Mucosa of rectum (tissue), 2 donors: ENCODE measurements at regions not wholly inside any gene's neighbourhood (a gene's known extent, or its start where the extent isn't known, plus 50 kb on each side); places are given as distances from the start of the nearest gene placed in this dataset.

Experiments used
- H3K27ac ChIP-seq, 2 donors: one replicate each; pipeline ENCODE4 v1.7.0; 2013; ENCODE audit warnings: inconsistent platforms in 2 of 2, low read depth in 2 of 2, low read length in 2 of 2
- H3K27me3 ChIP-seq, 2 donors: one replicate each; pipeline ENCODE4 v1.7.0; 2013; ENCODE audit warnings: low read length in 2 of 2; ENCODE audit not compliant: control insufficient read depth in 2 of 2, insufficient read depth in 2 of 2
- H3K36me3 ChIP-seq, 2 donors: one replicate each; pipeline ENCODE4 v1.7.0; 2013; ENCODE audit warnings: low read length in 2 of 2; ENCODE audit not compliant: control insufficient read depth in 2 of 2, insufficient read depth in 2 of 2
- H3K4me1 ChIP-seq, 2 donors: one replicate each; pipeline ENCODE4 v1.7.0; 2013; ENCODE audit warnings: low read length in 2 of 2, mild to moderate bottlenecking in 1 of 2; ENCODE audit not compliant: control insufficient read depth in 2 of 2, insufficient read depth in 2 of 2
- H3K4me3 ChIP-seq, 2 donors: one replicate each; pipeline ENCODE4 v1.7.0; 2013; ENCODE audit warnings: low read length in 2 of 2
- H3K9ac ChIP-seq, 2 donors: one replicate each; pipeline ENCODE4 v1.7.0; 2013; ENCODE audit warnings: low read length in 2 of 2, low read depth in 1 of 2, mild to moderate bottlenecking in 1 of 2
- H3K9me3 ChIP-seq, 2 donors: one replicate each; pipeline ENCODE4 v1.7.0; 2013; ENCODE audit warnings: low read length in 2 of 2; ENCODE audit not compliant: control insufficient read depth in 2 of 2
- donor health status: healthy.
- donor health status: Normal muscosa, but diverticular disease.

GRCh38 chr17:77443748-77444260 is 303.0 kb downstream of the SEC14L1 start:
- H3K27me3 ChIP-seq: no peaks in the 10 kb centered on the region
- peak overlapping the region; percentile 75 to 94 for H3K27ac ChIP-seq
- H3K9me3 ChIP-seq: no peaks in the 10 kb centered on the region
- H3K9ac ChIP-seq: no peak overlapping the region
- H3K4me1 ChIP-seq: peaks cover 51 to 55% of the 10 kb centered on the region in 2 donors
- H3K4me3 ChIP-seq: no peak overlapping the region
- H3K36me3 ChIP-seq: no peaks in the 10 kb centered on the region

DNA sequence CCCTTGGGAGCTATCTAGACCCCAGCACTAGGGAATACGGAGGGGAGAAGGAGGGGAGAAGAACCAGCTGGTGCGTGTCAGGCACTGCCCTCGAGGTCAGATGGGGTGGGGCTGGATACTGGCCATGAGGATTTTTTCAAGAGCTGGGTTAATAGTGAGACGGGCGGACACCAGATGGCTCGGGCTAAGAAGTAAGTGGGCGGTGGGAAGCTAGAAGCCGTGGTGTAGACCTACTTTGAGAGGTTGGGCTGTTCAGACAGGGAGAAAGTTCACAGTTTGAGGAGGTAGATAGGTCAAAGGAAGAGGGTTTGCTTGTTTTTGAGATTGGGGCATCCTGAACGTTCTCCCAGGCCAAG is 303.8 kb downstream of the SEC14L1 start:
- H3K27me3 ChIP-seq: no peaks in the 10 kb centered on the region
- no peaks in the 10 kb centered on the region for H3K36me3 ChIP-seq
- H3K27ac ChIP-seq: peak overlapping the region; percentile 75 to 94
- no peaks in the 10 kb centered on the region for H3K9me3 ChIP-seq
- peak overlapping the region in 1 of 2 donors; percentile 41 for H3K9ac ChIP-seq
- peak overlapping the region in 1 of 2 donors; percentile 64 for H3K4me3 ChIP-seq
- peaks cover 49 to 56% of the 10 kb centered on the region in 2 donors for H3K4me1 ChIP-seq

DNA sequence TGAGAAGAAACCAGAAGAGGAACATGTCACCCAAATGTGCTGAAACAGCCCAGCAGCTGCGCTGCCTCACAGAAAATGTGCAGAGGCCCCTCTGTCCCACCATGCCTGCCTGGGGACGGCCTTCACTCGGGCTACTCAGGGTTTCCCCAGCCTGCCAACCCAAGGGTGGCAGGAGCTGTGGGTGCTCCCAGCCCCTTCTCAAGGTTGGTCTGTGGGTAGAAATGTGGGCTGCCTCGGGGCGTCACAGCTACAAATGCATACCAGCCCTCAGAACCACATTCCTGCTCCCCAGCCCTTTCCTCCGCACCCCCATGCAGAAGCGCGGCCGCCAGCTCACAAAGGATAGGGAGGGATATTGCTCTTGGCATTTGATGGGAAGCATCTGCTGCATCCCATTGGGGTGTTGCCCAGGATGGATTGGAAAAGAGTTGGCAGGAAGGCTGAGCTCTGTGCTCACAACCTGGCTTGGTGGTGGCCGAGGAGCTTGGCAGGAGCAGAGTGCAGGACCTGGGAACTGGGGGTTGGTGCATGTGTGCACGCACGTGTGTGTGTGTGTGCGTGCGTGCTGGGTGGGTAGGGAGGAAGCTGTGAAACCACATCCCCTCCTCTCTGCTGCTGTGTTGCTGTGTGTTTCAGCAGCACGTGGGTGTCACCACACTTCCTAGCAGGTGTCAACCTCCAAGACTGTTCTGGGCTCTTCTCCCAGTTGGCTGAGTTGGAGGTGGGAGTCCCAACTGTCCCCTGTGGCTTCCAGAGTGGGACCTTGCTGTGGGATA is 304.4 kb downstream of the SEC14L1 start:
- Histone ChIP-seq H3K9me3 (no peaks in the 10 kb centered on the region), H3K4me1 (peaks cover 55 to 59% of the 10 kb centered on the region in 2 donors), H3K27me3 (no peaks in the 10 kb centered on the region), H3K27ac (peak overlapping the region; percentile 75 to 94), H3K36me3 (no peaks in the 10 kb centered on the region), H3K9ac (peak overlapping the region; percentile 41 to 48), H3K4me3 (peak overlapping the region; percentile 44 to 64)

DNA sequence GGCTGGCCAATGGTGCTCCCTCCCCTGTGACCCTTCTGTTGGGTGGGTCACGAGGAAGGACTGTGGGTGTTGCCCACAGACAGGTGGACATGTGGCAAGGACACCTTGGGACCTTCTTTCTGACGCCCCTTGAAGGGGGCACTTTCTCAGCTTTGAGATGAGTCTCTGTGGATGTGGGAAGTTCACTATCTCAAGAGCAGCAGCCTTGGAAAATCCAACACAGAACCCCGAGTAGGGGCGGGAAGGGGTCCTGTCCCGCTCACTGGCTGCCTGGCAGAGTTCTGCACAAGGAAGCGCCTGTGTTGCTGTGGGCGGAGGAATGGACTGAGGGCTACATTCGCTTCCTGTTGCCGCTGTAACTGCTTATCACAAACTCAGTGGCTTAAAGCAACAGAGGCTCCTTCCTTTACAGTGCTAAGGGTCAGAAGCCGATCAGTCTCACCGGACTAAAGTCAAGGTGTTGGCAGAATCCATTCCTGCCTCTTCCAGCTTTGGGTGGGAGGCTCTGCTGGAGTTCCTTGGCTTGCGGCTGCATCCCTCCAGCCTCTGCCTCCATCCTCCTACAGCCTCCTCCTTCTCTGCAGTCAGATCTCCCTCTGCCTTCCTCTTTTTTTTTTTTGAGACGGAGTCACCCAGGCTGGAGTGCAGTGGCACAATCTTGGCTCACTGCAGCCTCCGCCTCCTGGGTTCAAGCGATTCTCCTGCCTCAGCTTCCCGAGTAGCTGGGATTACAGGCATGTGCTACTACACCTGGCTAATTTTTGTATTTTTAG is 305.2 kb downstream of the SEC14L1 start:
- Histone ChIP-seq H3K27ac (peak overlapping the region; percentile 75 to 94), H3K9ac (peak overlapping the region; percentile 48 to 56), H3K36me3 (no peaks in the 10 kb centered on the region), H3K4me1 (peaks cover 55 to 59% of the 10 kb centered on the region in 2 donors), H3K9me3 (no peaks in the 10 kb centered on the region), H3K4me3 (peak overlapping the region; percentile 44 to 64), H3K27me3 (no peaks in the 10 kb centered on the region)

DNA sequence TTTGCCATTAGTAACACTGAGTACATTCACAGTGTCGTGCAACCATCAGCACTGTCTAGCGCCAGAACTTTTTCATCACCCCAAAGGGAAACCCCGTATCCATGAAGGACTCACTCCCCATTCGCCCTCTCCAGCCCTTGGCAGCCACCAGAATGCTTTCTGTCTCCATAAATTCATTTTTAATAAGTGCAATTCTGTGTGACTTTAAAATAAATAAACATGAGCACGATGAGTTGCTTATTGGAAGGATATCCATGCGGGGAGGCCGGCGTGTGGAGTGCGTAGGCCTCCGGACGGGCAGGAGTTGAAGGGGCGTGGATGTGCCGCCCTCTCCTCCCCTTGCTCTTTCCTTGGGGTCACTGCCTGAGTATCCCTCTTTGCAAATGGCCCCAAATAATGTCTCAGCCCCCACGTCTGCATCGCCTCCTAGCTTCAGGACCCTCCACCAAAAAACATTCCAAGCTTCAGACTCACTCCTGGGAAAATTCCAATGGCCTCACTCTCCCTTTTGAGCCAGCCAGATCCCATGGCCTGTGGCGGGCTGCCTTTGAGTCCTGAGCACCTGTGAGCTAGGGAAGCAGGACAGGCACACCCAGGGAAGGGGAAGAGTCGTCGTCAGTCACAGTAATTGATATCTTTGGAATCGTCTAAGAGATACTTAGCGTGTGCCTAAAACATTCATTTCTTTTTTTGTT is 306.3 kb downstream of the SEC14L1 start:
- no peak overlapping the region for H3K4me3 ChIP-seq
- H3K9me3 ChIP-seq: no peaks in the 10 kb centered on the region
- peak overlapping the region in 1 of 2 donors; percentile 94 for H3K27ac ChIP-seq
- peaks cover 62 to 67% of the 10 kb centered on the region in 2 donors for H3K4me1 ChIP-seq
- no peaks in the 10 kb centered on the region for H3K36me3 ChIP-seq
- no peaks in the 10 kb centered on the region for H3K27me3 ChIP-seq
- H3K9ac ChIP-seq: no peak overlapping the region

DNA sequence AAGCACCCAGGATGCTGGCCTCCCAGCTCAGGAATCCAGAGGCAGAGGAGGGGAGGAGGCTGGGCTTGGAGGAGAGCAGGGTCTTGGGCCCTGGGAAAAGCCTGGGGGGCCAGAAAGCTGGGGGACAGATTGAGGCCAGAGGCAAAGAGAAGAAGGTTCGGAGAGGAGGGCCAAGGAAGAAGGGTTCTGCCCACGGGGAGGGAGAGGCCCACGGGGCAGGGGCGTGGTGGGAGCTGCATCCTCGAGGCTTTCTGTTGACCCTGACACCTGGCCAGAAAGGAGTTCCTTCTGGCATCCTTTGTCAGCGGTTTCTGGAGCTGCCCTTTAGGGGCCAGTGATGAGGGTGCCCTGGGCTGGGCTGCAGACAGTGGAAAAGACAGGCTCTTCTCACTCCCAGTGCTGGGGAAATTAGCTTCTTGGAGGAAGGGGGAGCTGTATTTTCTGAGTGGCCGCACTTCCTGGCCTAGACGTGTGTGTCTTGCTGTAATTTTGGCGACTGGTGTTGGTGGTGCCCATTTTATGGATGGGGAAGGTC is 308.7 kb downstream of the SEC14L1 start:
- Histone ChIP-seq H3K4me3 (peak overlapping the region; percentile 2 to 81), H3K36me3 (no peaks in the 10 kb centered on the region), H3K27ac (peak overlapping the region; percentile 76 to 84), H3K4me1 (peaks cover 66 to 72% of the 10 kb centered on the region in 2 donors), H3K27me3 (no peaks in the 10 kb centered on the region), H3K9me3 (no peaks in the 10 kb centered on the region), H3K9ac (peak overlapping the region in 1 of 2 donors; percentile 62)

- peaks cover 59 to 66% of the 10 kb centered on the region in 2 donors for H3K4me1 ChIP-seq
- H3K27me3 ChIP-seq: no peaks in the 10 kb centered on the region
- H3K36me3 ChIP-seq: no peaks in the 10 kb centered on the region
- H3K27ac ChIP-seq: peak overlapping the region; percentile 76 to 84
- no peaks in the 10 kb centered on the region for H3K9me3 ChIP-seq
- peak overlapping the region; percentile 62 to 75 for H3K9ac ChIP-seq
- peak overlapping the region; percentile 69 to 81 for H3K4me3 ChIP-seq
Measured at GRCh38 chr17:77449908-77450741, 309.4 kb downstream of the SEC14L1 start.

DNA sequence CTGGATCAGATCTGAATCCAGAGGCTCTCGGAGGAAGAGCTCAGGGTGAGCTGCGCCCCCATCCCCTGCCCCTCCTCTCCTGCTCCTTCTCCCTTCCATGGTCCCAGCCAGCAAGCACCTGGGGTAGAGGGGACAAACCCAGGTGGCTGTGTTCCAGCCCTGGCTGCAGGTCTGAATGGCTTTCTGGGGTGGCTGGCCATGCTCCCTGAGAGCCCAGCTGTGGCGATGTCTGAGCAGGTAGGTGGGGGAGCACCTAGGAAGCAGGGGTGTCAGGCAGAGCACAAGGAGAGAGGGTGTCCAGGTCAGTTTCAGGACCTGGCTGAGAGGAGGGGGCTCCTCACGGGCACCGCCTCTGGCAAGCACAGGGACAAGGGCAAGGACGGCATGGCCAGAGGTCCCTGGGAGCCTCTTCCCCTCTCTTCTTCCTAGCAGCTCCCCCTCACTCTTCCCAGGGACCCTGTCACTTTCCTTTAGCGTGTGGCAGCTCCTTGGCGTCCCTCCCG is 310.0 kb downstream of the SEC14L1 start:
- Histone ChIP-seq H3K9ac (peak overlapping the region; percentile 62 to 75), H3K9me3 (no peaks in the 10 kb centered on the region), H3K36me3 (peaks cover 0 to 5% of the 10 kb centered on the region in 2 donors), H3K4me3 (peak overlapping the region; percentile 69 to 81), H3K27ac (peak overlapping the region; percentile 76 to 84), H3K27me3 (no peaks in the 10 kb centered on the region), H3K4me1 (peaks cover 53 to 63% of the 10 kb centered on the region in 2 donors)
